SK-N-SH (cell line): ENCODE measurements at regions not wholly inside any gene's neighbourhood (a gene's known extent, or its start where the extent isn't known, plus 50 kb on each side); places are given as distances from the start of the nearest gene placed in this dataset.

ENCODE experiments used
- CTCF ChIP-seq: fragments of 200-600 bp; sonication (generic); IDR thresholded peaks from 2 replicates; pipeline ENCODE4 v1.6.1; 2017; ENCODE audit warnings: antibody characterized with exemption, mild to moderate bottlenecking, moderate library complexity
- ELF1 ChIP-seq: IDR thresholded peaks from 2 replicates; pipeline ENCODE4 v1.4.0; 2012
- JUND ChIP-seq: IDR thresholded peaks from 2 replicates; pipeline ENCODE4 v1.4.0; 2012
- RAD21 ChIP-seq: IDR thresholded peaks from 2 replicates; pipeline ENCODE4 v1.6.1; 2012; ENCODE audit warnings: mild to moderate bottlenecking, low read length
- RCOR1 ChIP-seq: fragments of 150-350 bp; IDR thresholded peaks from 2 replicates; pipeline ENCODE4 v1.6.1; 2017; ENCODE audit warnings: antibody characterized with exemption, low read length
- TF ChIP-seq, protein P1 (sequence below): IDR thresholded peaks from 2 replicates; pipeline ENCODE4 v1.4.0; 2012; ENCODE audit warnings: low read depth

DNA sequence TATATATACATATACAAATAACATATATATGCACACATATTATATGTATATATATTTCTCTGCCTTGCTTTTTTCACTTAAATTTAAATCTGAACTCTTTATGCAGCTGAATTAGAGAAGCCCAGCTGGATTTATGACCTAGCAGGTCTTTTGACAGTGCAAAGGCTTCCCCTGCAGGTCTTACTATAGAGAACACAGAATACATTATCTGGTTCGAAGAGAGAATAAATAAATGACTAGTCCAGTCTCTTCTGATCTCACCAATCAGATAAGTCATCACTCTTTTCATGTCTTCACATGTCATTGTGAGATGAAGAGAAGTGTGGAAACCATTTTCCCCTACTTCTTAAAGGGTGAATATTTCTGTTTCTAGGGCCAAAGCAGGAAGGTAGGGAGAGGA is 58.2 kb downstream of the OR10A6 start:
- TF ChIP-seq RCOR1 (no peak), CTCF (no peak), JUND (no peak), RAD21 (no peak), ELF1 (no peak)
- TF ChIP-seq, protein P1, sequence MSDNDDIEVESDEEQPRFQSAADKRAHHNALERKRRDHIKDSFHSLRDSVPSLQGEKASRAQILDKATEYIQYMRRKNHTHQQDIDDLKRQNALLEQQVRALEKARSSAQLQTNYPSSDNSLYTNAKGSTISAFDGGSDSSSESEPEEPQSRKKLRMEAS: no peak
